GM23338 (cell line): ENCODE measurements at regions not wholly inside any gene's neighbourhood (a gene's known extent, or its start where the extent isn't known, plus 50 kb on each side); places are given as distances from the start of the nearest gene placed in this dataset.

ENCODE experiments used
- ATAC-seq: fragments of 200-7000 bp; cut with Tn5 transposase; 3 replicates; pipeline ENCODE4 v1.9.1; 2020
- DNase-seq: peaks from one replicate; pipeline ENCODE4 v3.0.0-alpha.2; 2015; ENCODE audit warnings: low spot score
- H2AFZ ChIP-seq: fragments of 200-600 bp; sonication (generic); 2 replicates; pipeline ENCODE4 v1.8.0; 2016; ENCODE audit warnings: antibody characterized with exemption, mild to moderate bottlenecking, moderate library complexity
- H3F3A ChIP-seq: fragments of 200-600 bp; sonication (generic); replicated peaks from 2 replicates; pipeline ENCODE4 v1.8.0; 2017; ENCODE audit warnings: antibody characterized with exemption, mixed run types, low read depth
- H3K27ac ChIP-seq: fragments of 200-600 bp; sonication (generic); 2 replicates; pipeline ENCODE4 v1.6.1; 2016; ENCODE audit warnings: low read depth
- H3K27me3 ChIP-seq: fragments of 200-600 bp; sonication (generic); 2 replicates; pipeline ENCODE4 v1.8.0; 2016; ENCODE audit warnings: mild to moderate bottlenecking, mixed run types, moderate library complexity; ENCODE audit not compliant: insufficient read depth
- H3K36me3 ChIP-seq: fragments of 200-600 bp; sonication (generic); 2 replicates; pipeline ENCODE4 v1.8.0; 2016; ENCODE audit warnings: mild to moderate bottlenecking; ENCODE audit not compliant: insufficient read depth
- H3K4me1 ChIP-seq: fragments of 200-600 bp; sonication (generic); 2 replicates; pipeline ENCODE4 v1.8.0; 2016; ENCODE audit warnings: mild to moderate bottlenecking, moderate library complexity; ENCODE audit not compliant: insufficient read depth
- H3K4me2 ChIP-seq: fragments of 200-600 bp; sonication (generic); 2 replicates; pipeline ENCODE4 v1.7.1; 2017; ENCODE audit warnings: mixed run types
- H3K4me3 ChIP-seq: fragments of 200-600 bp; sonication (generic); 2 replicates; pipeline ENCODE4 v1.6.1; 2016; ENCODE audit warnings: mixed run types
- H3K79me2 ChIP-seq: fragments of 200-600 bp; sonication (generic); replicated peaks from 2 replicates; pipeline ENCODE4 v1.8.0; 2017; ENCODE audit warnings: mild to moderate bottlenecking; ENCODE audit not compliant: insufficient read depth
- H3K9me2 ChIP-seq: fragments of 200-600 bp; sonication (generic); 2 replicates; pipeline ENCODE4 v1.8.0; 2017; ENCODE audit not compliant: insufficient read depth
- H4K20me1 ChIP-seq: fragments of 200-600 bp; sonication (generic); replicated peaks from 2 replicates; pipeline ENCODE4 v1.8.0; 2017; ENCODE audit warnings: mild to moderate bottlenecking; ENCODE audit not compliant: insufficient read depth
- H3K27ac Mint-ChIP-seq: 2 replicates; pipeline ENCODE4 v1.8.0; 2020; ENCODE audit warnings: inconsistent platforms, mild to moderate bottlenecking, moderate library complexity, mixed read lengths
- H3K27me3 Mint-ChIP-seq: 3 replicates; pipeline ENCODE4 v1.8.0; 2022; ENCODE audit warnings: low read depth, mild to moderate bottlenecking, moderate library complexity, mixed read lengths, inconsistent platforms; ENCODE audit not compliant: insufficient read depth, poor library complexity
- H3K36me3 Mint-ChIP-seq: 3 replicates; pipeline ENCODE4 v1.8.0; 2021; ENCODE audit warnings: low read depth, mild to moderate bottlenecking, inconsistent platforms, moderate library complexity, mixed read lengths
- H3K4me1 Mint-ChIP-seq: 3 replicates; pipeline ENCODE4 v1.8.0; 2020; ENCODE audit warnings: mild to moderate bottlenecking, inconsistent platforms, mixed read lengths
- H3K4me3 Mint-ChIP-seq: 3 replicates; pipeline ENCODE4 v1.8.0; 2021; ENCODE audit warnings: moderate library complexity, mild to moderate bottlenecking, inconsistent platforms, mixed read lengths
- H3K9me3 Mint-ChIP-seq: 3 replicates; pipeline ENCODE4 v1.8.0; 2020; ENCODE audit warnings: moderate library complexity, mild to moderate bottlenecking, inconsistent platforms, mixed read lengths
- ETS1 ChIP-seq: IDR thresholded peaks from 2 replicates; pipeline ENCODE4 v1.6.1; 2016; ENCODE audit warnings: antibody characterized with exemption
- EZH2 ChIP-seq: fragments of 200-600 bp; sonication (generic); IDR thresholded peaks from one replicate; pipeline ENCODE4 v1.8.0; 2017; ENCODE audit warnings: antibody characterized with exemption, mild to moderate bottlenecking, low read depth; ENCODE audit not compliant: unreplicated experiment
- JUNB ChIP-seq: IDR thresholded peaks from one replicate; pipeline ENCODE4 v1.6.1; 2016; ENCODE audit warnings: antibody characterized with exemption; ENCODE audit not compliant: unreplicated experiment
- NANOG ChIP-seq: IDR thresholded peaks from 2 replicates; pipeline ENCODE4 v1.6.1; 2016; ENCODE audit warnings: antibody characterized with exemption, borderline replicate concordance
- POLR2AphosphoS5 ChIP-seq: IDR thresholded peaks from 2 replicates; pipeline ENCODE4 v1.6.1; 2016; ENCODE audit warnings: antibody characterized with exemption, low read depth
- STAT1 ChIP-seq: IDR thresholded peaks from one replicate; pipeline ENCODE4 v1.6.1; 2016; ENCODE audit warnings: antibody characterized with exemption; ENCODE audit not compliant: unreplicated experiment
- ZNF114 ChIP-seq: fragments of 250-450 bp; sonication (Bioruptor Pico); IDR thresholded peaks from 2 replicates; pipeline ENCODE4 v1.5.0; 2020; ENCODE audit warnings: mild to moderate bottlenecking, moderate library complexity
- ZNF331 ChIP-seq: fragments of 250-450 bp; sonication (Bioruptor Pico); IDR thresholded peaks from 2 replicates; pipeline ENCODE4 v1.5.0; 2020; ENCODE audit warnings: low read depth, mild to moderate bottlenecking, moderate library complexity
- TF ChIP-seq, protein P1 (sequence below): IDR thresholded peaks from one replicate; pipeline ENCODE4 v1.6.1; 2018; ENCODE audit warnings: antibody characterized with exemption; ENCODE audit not compliant: unreplicated experiment
- TF ChIP-seq, protein P2 (sequence below), 2 experiments: fragments of 200-600 bp in 1 of 2; sonication (generic) in 1 of 2; conservative IDR thresholded peaks; 2 replicates each; pipeline versions ENCODE4 v1.5.1 to v1.6.1; 2016 to 2017; ENCODE audit warnings: antibody characterized with exemption in 2 of 2, low read depth in 2 of 2, mild to moderate bottlenecking in 2 of 2, moderate library complexity in 1 of 2

- TF ChIP-seq, protein P1, sequence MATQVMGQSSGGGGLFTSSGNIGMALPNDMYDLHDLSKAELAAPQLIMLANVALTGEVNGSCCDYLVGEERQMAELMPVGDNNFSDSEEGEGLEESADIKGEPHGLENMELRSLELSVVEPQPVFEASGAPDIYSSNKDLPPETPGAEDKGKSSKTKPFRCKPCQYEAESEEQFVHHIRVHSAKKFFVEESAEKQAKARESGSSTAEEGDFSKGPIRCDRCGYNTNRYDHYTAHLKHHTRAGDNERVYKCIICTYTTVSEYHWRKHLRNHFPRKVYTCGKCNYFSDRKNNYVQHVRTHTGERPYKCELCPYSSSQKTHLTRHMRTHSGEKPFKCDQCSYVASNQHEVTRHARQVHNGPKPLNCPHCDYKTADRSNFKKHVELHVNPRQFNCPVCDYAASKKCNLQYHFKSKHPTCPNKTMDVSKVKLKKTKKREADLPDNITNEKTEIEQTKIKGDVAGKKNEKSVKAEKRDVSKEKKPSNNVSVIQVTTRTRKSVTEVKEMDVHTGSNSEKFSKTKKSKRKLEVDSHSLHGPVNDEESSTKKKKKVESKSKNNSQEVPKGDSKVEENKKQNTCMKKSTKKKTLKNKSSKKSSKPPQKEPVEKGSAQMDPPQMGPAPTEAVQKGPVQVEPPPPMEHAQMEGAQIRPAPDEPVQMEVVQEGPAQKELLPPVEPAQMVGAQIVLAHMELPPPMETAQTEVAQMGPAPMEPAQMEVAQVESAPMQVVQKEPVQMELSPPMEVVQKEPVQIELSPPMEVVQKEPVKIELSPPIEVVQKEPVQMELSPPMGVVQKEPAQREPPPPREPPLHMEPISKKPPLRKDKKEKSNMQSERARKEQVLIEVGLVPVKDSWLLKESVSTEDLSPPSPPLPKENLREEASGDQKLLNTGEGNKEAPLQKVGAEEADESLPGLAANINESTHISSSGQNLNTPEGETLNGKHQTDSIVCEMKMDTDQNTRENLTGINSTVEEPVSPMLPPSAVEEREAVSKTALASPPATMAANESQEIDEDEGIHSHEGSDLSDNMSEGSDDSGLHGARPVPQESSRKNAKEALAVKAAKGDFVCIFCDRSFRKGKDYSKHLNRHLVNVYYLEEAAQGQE = no peak
- TF ChIP-seq STAT1 (no peak), ZNF331 (CRISPR knock-in tag) (no peak), ZNF114 (CRISPR knock-in tag) (no peak)
Observed at GRCh38 chr6:146902846-146903245, 301.4 kb upstream of the STXBP5 start (continued).

- Mint-ChIP-seq H3K27ac (no peak overlapping the region), H3K4me1 (peaks cover 4% of the 10 kb centered on the region; the same call in 2 of the 3 replicates), H3K36me3 (no peaks in the 10 kb centered on the region), H3K27me3 (peaks cover 2% of the 10 kb centered on the region), H3K9me3 (no peaks in the 10 kb centered on the region), H3K4me3 (no peak overlapping the region)
- H2AFZ ChIP-seq = peak overlapping the region; percentile 72
- no peaks in the 10 kb centered on the region for H3K79me2 ChIP-seq
- ATAC-seq (no peak), DNase-seq (no peak)
- no peaks in the 10 kb centered on the region for H4K20me1 ChIP-seq
- peaks cover 4% of the 10 kb centered on the region; the same call in 1 of the 2 replicates for H3K4me1 ChIP-seq
- no peaks in the 10 kb centered on the region for H3K9me2 ChIP-seq
- no peaks in the 10 kb centered on the region for H3F3A ChIP-seq
- no peak overlapping the region for H3K27ac ChIP-seq
- no peaks in the 10 kb centered on the region for H3K27me3 ChIP-seq
- H3K4me2 ChIP-seq = no peak overlapping the region
- H3K36me3 ChIP-seq = no peaks in the 10 kb centered on the region
- no peak overlapping the region for H3K4me3 ChIP-seq
- no peak for TF ChIP-seq ETS1
- no peak for TF ChIP-seq EZH2
- TF ChIP-seq JUNB = no peak
- TF ChIP-seq, protein P2, sequence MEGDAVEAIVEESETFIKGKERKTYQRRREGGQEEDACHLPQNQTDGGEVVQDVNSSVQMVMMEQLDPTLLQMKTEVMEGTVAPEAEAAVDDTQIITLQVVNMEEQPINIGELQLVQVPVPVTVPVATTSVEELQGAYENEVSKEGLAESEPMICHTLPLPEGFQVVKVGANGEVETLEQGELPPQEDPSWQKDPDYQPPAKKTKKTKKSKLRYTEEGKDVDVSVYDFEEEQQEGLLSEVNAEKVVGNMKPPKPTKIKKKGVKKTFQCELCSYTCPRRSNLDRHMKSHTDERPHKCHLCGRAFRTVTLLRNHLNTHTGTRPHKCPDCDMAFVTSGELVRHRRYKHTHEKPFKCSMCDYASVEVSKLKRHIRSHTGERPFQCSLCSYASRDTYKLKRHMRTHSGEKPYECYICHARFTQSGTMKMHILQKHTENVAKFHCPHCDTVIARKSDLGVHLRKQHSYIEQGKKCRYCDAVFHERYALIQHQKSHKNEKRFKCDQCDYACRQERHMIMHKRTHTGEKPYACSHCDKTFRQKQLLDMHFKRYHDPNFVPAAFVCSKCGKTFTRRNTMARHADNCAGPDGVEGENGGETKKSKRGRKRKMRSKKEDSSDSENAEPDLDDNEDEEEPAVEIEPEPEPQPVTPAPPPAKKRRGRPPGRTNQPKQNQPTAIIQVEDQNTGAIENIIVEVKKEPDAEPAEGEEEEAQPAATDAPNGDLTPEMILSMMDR (conservative IDR thresholded peaks at IDR 0.05; ENCODE audit: low read depth in 2 of 2) = no peak
- TF ChIP-seq STAT1 = no peak
- TF ChIP-seq, protein P1 = no peak
- no peak for TF ChIP-seq POLR2AphosphoS5
- no peak for TF ChIP-seq ZNF114 (CRISPR knock-in tag)
- TF ChIP-seq NANOG = no peak
- TF ChIP-seq ZNF331 (CRISPR knock-in tag) = no peak
Observed at GRCh38 chr6:146903451-146903850, 300.8 kb upstream of the STXBP5 start.
